Ishikawa (cell line): ENCODE measurements at regions not wholly inside any gene's neighbourhood (a gene's known extent, or its start where the extent isn't known, plus 50 kb on each side); places are given as distances from the start of the nearest gene placed in this dataset.

Source experiments
- EP300 ChIP-seq: IDR thresholded peaks from 2 replicates; pipeline ENCODE4 v1.6.1; 2012; ENCODE audit warnings: borderline replicate concordance
- NFIC ChIP-seq: IDR thresholded peaks from 2 replicates; pipeline ENCODE4 v1.6.1; 2012
- TAF1 ChIP-seq: IDR thresholded peaks from 2 replicates; pipeline ENCODE4 v1.6.1; 2012; ENCODE audit warnings: low read depth, mild to moderate bottlenecking

DNA sequence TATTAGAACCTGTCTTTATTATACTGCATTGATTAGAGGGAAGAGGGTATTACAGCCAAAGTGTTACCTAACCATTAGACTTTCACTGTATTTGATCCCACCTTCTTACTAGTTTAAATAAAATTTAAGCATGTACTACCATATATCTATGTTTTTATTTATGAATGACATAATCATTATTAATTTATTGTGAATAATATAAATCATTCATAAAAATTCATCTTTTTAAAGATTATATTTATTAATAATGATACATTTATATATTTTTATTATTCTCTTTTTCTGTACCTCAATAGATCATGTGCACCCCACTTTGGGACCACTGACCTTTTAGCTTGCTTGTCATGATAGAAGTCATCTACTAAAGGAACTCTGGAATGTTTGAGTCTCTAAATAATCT is 223.5 kb upstream of the MARCKS start:
- TF ChIP-seq NFIC = no peak
- no peak for TF ChIP-seq EP300
- no peak for TF ChIP-seq TAF1
